Caki2 (cell line): ENCODE measurements at regions not wholly inside any gene's neighbourhood (a gene's known extent, or its start where the extent isn't known, plus 50 kb on each side); places are given as distances from the start of the nearest gene placed in this dataset.
"Not testable (repeated sequence)": the region's sequence is repeated elsewhere in the genome, so short reads cannot be mapped to it uniquely, and the experiment has no call there.

Experiments used
- DNase-seq: peaks from one replicate; pipeline ENCODE4 v3.0.0-alpha.2; 2015; ENCODE audit warnings: low read depth
- in situ Hi-C: cut with HindIII; loops from 2 replicates; pipeline ENCODE4 v1.10.0; 2016; ENCODE audit warnings: low sequenced_read_pairs, low pct_unique_long_range_greater_than_20kb, mixed read lengths

- in situ Hi-C loops: no loop called here
- DNase-seq: no peak
Observed at GRCh38 chr6:86070151-86070550, 427.5 kb upstream of the SYNCRIP start.

- in situ Hi-C loops: not testable (repeated sequence)
Observed at GRCh38 chr6:86065002-86065401, 422.3 kb upstream of the SYNCRIP start.

GRCh38 chr6:86057293-86057980, 414.8 kb upstream of the SYNCRIP start:
- DNase-seq, in situ Hi-C loops: not testable (repeated sequence)

More at GRCh38 chr6:86065002-86065401, 422.3 kb upstream of the SYNCRIP start:
- DNase-seq: not testable (repeated sequence)

- in situ Hi-C loops: no loop called here
- DNase-seq: no peak
Observed at GRCh38 chr6:86045038-86045437, 402.4 kb upstream of the SYNCRIP start.

DNA sequence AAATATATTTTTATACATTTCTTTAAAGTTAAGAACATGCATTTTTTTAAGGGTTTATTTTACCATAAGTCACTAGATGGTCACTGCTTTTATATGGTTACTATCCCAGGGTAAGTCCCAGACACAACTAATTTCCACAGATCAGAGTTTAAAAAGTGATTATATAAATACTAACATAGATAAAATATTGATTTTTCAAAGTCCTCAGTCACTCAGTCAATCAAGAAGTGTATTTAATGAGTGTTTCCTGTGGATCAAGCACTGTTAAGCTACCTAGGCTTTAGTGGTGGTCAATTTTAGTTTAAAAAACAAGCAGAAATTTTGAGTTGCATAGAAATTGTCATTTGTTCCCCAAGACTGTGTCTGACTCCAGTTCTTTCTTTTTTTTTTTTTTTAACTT, 399.5 kb upstream of the SYNCRIP start:
- in situ Hi-C loops: no loop called here
- DNase-seq: no peak

GRCh38 chr6:86031713-86032112, 389.0 kb upstream of the SYNCRIP start:
- no peak for DNase-seq
- in situ Hi-C loops: no loop called here

DNA sequence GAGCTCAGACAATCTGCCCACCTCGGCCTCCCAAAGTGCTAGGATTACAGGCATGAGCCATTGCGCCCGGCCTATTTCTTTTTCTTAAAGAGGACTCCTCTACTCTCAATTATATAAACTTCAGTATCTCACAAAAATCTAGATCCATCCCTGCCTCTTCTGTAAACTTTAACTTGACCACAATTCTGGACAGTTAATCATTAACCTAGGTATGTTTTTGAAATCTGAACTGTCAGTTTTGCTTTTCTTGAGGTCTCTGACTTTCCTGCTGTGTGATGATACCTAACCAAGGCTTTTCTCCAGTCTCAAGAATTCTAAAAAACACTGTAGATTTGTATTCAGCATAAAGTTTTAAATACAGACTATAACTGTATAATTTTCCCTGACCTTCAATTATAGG, 388.2 kb upstream of the SYNCRIP start:
- peak; percentile 14 for DNase-seq
- in situ Hi-C loops: no loop called here

- in situ Hi-C loops: no loop called here
- DNase-seq: no peak
Observed at GRCh38 chr6:86028776-86029175, 386.1 kb upstream of the SYNCRIP start.

DNA sequence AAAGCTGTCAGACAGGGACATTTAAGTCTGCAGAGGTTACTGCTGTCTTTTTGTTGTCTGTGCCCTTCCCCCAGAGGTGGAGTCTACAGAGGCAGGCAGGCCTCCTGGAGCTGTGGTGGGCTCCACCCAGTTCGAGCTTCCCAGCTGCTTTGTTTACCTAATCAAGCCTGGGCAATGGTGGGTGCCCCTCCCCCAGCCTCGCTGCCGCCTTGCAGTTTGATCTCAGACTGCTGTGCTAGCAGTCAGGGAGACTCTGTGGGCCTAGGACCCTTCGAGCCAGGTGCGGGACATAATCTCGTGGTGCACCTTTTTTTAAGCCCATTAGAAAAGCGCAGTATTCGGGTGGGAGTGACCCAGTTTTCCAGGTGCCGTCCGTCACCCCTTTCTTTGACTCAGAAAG, 384.2 kb upstream of the SYNCRIP start:
- DNase-seq, in situ Hi-C loops: not testable (repeated sequence)

DNA sequence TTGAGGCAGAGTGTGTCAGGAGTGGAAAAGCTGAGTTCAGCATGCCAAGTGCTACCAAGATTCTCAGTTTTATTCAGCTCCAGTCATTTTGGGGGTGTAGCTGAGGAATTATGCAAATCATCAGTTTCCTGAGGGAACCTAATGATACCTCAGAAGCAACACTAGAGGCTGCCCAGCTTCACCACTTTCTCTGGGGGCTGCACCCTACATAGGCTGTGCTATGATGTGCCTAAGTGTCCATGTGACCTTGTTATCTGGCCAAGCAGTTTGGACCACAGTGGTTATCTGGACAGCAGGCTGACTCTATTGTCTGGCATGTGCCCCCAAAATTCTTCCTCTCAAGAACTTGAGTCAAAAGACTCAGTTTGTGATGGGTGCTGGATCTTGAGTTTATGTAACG, 374.6 kb upstream of the SYNCRIP start:
- in situ Hi-C loops: no loop called here
- DNase-seq: no peak

- in situ Hi-C loops: no loop called here
- no peak for DNase-seq
Observed at GRCh38 chr6:86016567-86016966, 373.9 kb upstream of the SYNCRIP start.

DNA sequence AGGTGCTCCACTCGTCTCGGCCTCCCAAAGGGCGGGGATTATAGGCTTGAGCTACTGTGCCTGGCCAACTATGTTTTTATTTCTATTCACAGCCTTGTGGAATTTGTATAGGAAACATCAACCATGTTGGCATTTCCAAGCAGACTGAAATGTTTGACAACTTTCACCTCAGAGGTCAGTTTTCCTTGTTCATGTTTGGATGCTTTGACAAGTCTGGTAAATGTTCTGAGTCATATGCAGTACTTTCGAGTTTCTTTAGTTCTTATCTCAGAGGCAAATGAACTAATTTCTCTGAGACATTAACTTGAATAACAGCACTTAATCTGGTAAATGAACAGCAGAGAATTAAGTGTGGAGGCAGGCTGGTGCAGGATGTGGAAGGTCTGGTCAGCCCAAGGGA, 373.4 kb upstream of the SYNCRIP start:
- no peak for DNase-seq
- in situ Hi-C loops: no loop called here

DNA sequence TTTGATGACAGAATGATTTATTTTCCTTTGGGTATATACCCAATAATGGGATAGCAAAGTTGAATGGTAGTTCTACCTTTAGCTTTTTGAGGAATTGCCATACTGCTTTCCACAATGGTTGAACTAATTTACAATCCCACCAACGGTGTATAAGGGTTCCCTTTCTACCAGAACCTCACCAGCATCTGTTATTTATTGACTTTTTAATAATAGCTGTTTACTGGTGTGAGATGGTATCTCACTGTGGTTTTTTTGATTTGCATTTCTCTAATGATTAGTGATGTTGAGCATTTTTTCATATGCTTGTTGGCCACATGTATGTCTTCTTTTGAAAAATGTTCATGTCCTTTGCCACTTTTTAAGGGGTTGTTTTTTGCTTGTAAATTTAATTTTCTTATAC, 370.3 kb upstream of the SYNCRIP start:
- in situ Hi-C loops, DNase-seq: not testable (repeated sequence)

- in situ Hi-C loops: no loop called here
- DNase-seq: no peak
Observed at GRCh38 chr6:86010915-86011786, 368.5 kb upstream of the SYNCRIP start.

- DNase-seq: no peak
- in situ Hi-C loops: no loop called here
Observed at GRCh38 chr6:85997206-85997605, 354.5 kb upstream of the SYNCRIP start.

GRCh38 chr6:85996034-85996375, 353.3 kb upstream of the SYNCRIP start:
- no peak for DNase-seq
- in situ Hi-C loops: no loop called here

GRCh38 chr6:85995339-85996033, 352.8 kb upstream of the SYNCRIP start:
- in situ Hi-C loops: no loop called here
- DNase-seq: no peak

DNA sequence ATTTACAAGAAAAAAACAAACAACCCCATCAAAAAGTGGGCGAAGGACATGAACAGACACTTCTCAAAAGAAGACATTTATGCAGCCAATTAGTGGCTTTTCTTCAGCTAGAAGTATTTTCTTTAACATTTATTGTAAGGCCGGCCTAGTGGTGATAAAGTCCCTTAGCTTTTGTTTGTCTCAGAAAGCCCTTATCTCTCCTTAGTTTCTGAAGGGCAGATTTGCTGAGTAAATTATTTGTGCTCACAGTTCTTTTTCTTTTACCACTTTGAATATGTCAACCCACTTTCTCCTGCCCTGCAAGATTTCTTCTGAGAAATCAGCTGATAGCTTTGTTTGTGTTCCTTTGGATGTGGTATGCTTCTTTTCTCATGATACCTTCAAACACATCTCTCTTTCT, 344.0 kb upstream of the SYNCRIP start:
- DNase-seq: no peak
- in situ Hi-C loops: no loop called here

- no peak for DNase-seq
- in situ Hi-C loops: no loop called here
Observed at GRCh38 chr6:85983032-85983659, 340.5 kb upstream of the SYNCRIP start.
